IPS-NIHi7 (cell line): ENCODE measurements at regions not wholly inside any gene's neighbourhood (a gene's known extent, or its start where the extent isn't known, plus 50 kb on each side); places are given as distances from the start of the nearest gene placed in this dataset.

Experiments
- DNase-seq: peaks from one replicate; pipeline ENCODE4 v3.0.0; 2012; ENCODE audit warnings: mixed read lengths; ENCODE audit errors: extremely low spot score

- no peak for DNase-seq
These were observed 143.7 kb downstream of the WSCD1 start for GRCh38 chr17:6213859-6214258.

GRCh38 chr17:6212766-6213165, 142.6 kb downstream of the WSCD1 start:
- no peak for DNase-seq

- no peak for DNase-seq
These were observed 139.7 kb downstream of the WSCD1 start for GRCh38 chr17:6209829-6210228.

- no peak for DNase-seq
These were observed 138.5 kb downstream of the WSCD1 start for GRCh38 chr17:6208608-6209180.

- DNase-seq = no peak
These were observed 135.3 kb downstream of the WSCD1 start for GRCh38 chr17:6205525-6205924.

- DNase-seq = no peak
These were observed 134.9 kb downstream of the WSCD1 start for GRCh38 chr17:6205033-6205432.

GRCh38 chr17:6204203-6204722, 134.1 kb downstream of the WSCD1 start:
- DNase-seq = no peak

- no peak for DNase-seq
These were observed 126.2 kb downstream of the WSCD1 start for GRCh38 chr17:6196355-6196754.

GRCh38 chr17:6195123-6195522, 124.9 kb downstream of the WSCD1 start:
- DNase-seq = no peak

- no peak for DNase-seq
These were observed 121.5 kb downstream of the WSCD1 start for GRCh38 chr17:6191405-6192324.

- DNase-seq = peak; percentile 39
These were observed 117.7 kb downstream of the WSCD1 start for GRCh38 chr17:6187836-6188235.

- no peak for DNase-seq
These were observed 116.8 kb downstream of the WSCD1 start for GRCh38 chr17:6186998-6187397.

- no peak for DNase-seq
These were observed 114.3 kb downstream of the WSCD1 start for GRCh38 chr17:6184508-6184907.

- no peak for DNase-seq
These were observed 108.8 kb downstream of the WSCD1 start for GRCh38 chr17:6179017-6179416.

- DNase-seq = peak; percentile 39
These were observed 107.9 kb downstream of the WSCD1 start for GRCh38 chr17:6177941-6178694.
